Mammary epithelial cell (primary cell): ENCODE measurements at regions not wholly inside any gene's neighbourhood (a gene's known extent, or its start where the extent isn't known, plus 50 kb on each side); places are given as distances from the start of the nearest gene placed in this dataset.

Source experiments
- CTCF ChIP-seq, 2 donors: IDR thresholded peaks in 1 of 2; conservative IDR thresholded peaks in 1 of 2; 2 replicates each; pipeline ENCODE4 v1.5.1; 2011 to 2012; ENCODE audit warnings: inconsistent platforms in 2 of 2, low read length in 2 of 2, mild to moderate bottlenecking in 2 of 2, control low read depth in 1 of 2, low read depth in 1 of 2; ENCODE audit not compliant: insufficient read depth in 1 of 2; ENCODE audit errors: extremely low read depth in 1 of 2
- EZH2 ChIP-seq: IDR thresholded peaks from 2 replicates; pipeline ENCODE4 v1.6.1; 2012; ENCODE audit warnings: low read length, inconsistent platforms, borderline replicate concordance

DNA sequence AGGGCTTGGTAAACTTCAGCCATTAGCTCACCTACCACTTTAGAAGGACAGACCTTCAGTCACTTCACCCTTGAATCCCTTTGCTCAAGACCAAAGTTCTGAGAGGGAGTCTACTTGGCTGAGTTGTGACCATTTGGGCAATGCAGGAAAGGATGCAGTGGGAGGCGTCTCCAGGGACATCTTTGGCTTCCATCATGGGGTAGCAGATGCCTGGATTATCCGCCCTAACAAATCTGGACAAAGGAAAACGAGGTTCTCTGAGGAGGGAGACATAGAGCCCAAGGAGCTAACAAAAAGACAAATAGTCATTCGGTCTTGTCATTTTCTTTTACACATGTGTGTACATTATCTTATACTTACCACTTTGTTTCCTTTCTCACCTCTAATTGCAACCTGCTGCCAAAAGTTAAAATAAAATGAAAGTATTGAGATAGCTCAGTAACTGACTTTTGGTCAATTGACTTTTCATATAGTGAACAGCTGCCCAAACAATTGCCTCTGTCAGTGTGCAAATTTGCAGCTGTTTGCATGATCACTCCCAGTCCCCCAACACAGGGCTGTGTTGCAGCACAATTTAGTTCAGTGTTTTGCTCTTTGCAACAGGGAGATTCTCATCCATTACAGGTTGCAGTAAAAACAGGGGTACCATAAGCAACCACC lies 108.9 kb upstream of the EEF2KMT start:
- TF ChIP-seq CTCF (conservative IDR thresholded peaks at IDR 0.05 in 1 of 2, IDR thresholded peaks at IDR 0.05 in 1 of 2; ENCODE audit: extremely low read depth in 1 of 2, insufficient read depth in 1 of 2, low read depth in 1 of 2, low read length in 2 of 2) (no peak), EZH2 (no peak)
